T1000 (cell line): ENCODE measurements at regions not wholly inside any gene's neighbourhood (a gene's known extent, or its start where the extent isn't known, plus 50 kb on each side); places are given as distances from the start of the nearest gene placed in this dataset.

Experiments
- DNase-seq: peaks from one replicate; lab custom pipeline; 2025; ENCODE audit warnings: mixed read lengths; lab: John Stamatoyannopoulos, UW

DNA sequence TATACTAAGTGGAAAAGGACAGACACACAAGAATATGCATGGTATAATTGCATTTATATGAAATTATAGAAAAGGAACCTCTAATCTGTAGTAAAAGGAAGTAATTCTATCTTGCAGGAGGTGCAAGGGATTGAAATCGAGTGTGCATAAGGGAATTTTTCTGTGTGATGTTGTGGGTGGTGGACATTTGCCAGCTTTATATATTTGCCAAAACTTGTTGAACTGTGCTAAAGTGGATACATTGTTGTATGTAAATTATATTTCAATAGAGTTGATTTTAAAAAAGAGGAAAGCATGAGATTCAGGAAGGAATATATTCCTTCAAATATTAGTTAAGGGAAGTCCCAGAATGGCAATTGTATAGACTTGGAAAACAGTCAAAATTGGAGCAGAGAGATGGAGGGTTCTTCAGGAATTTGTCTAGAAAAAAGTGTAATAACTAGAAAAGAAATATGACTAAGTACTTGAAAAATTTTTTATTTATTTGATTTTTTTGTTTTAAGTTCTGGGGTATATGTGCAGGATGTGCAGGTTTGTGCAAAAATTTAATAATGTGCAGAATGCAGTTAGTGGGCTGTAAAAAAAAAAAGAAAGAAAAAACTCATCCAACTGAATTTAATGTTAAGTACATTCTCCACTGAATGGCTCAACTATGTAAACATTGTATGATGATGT lies 96.1 kb downstream of the ARL4A start:
- DNase-seq = no peak

DNA sequence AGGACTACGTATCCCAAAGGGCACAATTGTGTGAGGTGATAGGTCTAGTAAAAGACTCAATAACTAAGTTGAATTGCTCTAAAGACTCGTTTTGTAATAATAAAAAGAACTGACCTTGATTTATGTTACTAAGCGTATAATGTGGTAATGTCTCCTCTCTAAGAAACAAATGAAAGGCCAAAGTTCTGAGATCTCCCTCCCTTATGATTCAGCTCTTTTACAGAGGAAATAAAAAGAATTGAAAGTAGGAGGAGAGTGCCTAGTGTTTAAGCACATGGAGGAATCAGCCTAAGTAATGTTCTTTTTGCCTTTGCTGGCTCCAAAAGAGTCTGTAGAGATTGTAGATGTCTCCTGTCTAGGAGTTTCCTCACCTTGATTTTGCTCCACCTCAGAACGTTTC lies 98.0 kb downstream of the ARL4A start:
- DNase-seq = no peak

DNA sequence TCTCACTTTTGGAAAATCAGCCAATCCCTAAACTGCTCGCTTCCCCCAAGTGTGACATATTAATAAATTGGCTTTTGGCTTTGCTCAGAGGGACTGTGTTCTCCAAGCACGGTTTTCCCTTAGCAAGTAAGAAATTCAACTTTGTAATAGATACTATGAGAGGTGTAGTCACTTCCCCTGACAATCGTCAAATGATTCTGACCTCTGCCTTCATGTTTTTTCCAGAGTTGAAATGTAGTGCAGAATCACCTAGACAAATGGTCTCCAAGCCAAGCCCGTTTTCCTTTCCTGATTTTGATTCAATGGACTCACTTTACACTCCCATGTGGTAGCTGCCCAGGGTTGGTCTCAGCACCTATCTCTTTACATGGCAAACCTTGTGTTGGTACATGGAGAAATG lies 99.1 kb downstream of the ARL4A start:
- no peak for DNase-seq

DNA sequence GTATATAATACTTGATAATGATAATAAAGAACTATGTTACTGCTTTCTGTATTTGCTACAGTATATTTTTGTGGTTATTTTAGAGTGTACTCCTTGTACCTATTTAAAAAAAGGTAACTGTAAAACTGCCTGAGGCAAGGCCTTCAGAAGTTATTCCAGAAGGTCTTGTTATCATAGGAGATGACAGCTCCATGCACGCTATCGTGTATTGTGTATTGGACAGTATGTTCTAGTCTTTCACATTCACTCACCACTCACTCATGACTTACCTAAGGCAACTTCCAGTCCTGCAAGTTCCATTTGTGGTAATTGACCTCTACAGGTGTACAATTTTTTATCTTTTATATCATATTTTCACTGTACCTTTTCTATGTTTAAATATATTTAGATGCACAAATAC lies 100.7 kb downstream of the ARL4A start:
- no peak for DNase-seq

DNA sequence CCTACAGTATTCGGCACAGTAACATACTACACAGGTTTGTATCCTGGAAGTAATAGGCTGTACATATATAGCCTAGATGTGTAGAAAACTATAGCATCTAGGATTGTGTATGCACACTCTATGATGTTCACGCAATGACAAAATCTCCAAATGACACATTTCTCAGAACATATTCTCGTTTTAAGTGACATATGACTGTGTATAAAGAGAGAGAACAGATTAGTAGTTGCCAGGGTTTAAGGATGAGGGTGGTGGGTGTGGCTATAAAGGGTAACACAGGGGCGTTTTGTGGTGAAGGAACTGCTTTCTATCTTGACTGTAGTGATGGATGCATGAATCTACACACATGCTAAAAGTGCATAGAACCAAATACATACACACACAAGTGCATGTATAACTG lies 101.2 kb downstream of the ARL4A start:
- no peak for DNase-seq

DNA sequence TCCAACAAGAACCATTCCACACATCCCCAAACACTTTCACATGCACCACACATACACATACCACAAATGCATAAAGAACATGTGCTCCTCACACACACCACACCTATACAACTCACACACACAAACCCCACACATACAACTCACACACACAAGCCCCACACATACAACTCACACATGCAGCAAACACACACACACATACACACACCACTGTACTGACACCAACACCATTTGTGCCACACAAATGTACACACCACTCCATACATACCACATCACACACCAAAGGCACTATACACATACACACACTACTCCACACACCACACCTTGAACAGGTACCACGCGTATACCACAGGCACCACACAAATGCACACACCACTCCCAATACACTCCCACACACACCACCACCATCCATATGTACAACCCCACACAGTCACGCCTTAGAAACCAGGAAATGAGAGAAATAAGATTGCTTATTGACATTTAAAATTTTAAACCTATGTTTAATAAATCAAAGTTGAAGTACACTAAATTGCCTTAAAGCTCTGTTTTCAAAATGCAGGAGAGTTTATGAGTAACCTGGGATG lies 107.4 kb downstream of the ARL4A start:
- no peak for DNase-seq

DNA sequence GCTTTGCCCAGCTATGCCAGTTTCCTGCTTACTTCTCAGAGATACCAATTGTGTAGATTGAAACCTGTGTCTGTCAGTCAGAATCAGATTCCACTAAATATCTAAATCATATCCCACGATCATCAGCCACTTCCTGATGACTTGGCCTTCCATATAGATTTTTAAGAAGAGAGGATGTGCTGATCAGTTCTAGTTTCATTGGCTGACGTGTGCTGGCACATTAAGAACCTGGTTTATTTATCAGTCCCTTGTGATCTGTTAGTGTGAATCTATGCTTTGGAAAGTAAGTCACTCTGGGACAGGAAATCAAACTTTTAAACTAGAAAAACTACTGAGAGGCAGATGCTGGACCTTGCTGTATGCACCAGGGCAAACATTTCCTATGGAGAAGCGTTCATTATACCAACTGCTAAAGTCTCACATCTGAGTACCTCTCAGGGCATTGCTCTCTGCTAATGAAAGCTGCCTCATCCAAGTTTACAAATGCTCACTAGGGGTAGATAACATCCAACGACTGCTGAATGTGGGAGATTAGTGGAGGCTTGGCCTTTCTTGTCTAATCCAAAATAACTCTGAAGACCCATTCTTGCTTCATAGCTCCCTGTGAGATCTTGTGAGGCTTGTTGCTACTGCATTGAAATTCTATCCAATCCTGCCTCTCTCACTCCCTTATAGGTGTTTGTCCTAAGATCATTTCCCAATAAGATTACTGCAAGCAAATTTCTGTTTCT lies 109.1 kb downstream of the ARL4A start:
- no peak for DNase-seq

DNA sequence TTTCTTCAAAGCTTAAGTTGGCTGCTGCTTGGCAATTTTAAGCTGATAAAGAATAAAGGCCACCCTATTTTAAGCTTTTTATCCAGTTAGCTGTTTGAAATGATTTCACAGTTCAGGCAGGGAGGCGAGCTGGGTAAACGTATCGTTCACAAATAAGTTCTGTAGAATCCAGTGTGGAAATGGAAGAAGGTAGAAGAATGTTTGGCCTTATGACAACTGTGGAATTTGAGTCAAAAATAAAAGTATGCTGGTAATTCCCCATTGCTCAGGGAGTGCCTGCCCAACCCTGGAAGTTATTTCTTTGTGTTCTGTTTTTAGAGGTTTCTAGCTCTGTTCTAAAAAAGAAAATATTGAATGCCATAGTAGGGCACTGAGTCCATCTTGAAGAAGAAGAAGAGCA lies 113.1 kb downstream of the ARL4A start:
- no peak for DNase-seq

DNA sequence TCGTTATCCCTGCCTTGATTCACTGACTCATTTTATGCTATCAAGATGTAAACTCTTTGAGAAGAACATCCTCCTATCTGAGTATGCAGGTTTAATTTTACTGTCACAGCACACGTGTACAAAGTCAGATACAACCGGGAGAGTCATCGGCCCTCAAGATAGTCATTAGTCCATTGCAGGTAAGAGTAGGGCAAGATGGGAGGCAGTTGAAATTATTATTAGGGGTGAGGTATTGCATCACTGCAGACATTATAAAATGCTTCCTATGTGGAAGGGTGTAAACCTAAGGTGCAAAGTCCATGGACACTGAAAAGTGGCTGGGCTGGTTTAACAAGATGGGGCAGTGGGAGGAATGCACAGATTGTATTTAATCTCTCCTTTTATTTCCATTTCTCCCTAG lies 113.7 kb downstream of the ARL4A start:
- DNase-seq = no peak

DNA sequence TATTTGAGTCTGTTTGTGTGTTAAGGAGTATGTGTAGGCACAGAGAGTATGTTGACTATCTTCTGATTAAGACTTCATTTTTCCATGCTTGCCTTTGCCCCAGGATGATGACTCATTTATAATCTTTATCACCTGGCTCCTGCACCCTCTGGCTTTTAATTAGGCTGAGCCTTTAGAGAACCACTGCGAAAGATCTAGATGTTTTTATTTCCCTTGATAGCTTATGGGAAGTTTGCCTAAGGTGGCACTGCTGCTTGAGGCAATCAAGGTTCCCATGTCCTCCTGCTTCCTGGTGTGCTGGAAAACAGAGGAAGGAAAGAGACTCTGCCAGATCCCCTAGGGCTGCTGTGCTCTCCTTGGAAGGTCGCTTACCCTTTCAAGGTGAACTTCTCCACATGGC lies 114.6 kb downstream of the ARL4A start:
- no peak for DNase-seq

DNA sequence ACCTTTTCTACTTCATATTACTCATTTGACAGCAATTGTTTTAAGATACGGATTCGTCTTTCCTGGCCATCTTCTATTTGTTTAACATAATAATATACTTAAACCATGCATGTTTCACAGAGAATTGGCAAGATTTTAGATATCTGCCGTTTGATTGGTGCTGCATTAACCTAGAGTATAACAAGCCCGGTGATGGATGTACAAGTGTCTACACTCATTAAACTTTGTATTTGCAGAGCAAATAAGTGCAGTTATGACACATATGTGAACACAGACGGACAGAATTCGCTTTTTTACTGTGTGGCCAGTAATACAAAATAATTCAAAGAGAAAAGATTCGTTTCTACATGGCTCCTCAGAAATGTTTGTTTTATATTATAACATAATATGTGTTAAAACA lies 116.1 kb downstream of the ARL4A start:
- no peak for DNase-seq

DNA sequence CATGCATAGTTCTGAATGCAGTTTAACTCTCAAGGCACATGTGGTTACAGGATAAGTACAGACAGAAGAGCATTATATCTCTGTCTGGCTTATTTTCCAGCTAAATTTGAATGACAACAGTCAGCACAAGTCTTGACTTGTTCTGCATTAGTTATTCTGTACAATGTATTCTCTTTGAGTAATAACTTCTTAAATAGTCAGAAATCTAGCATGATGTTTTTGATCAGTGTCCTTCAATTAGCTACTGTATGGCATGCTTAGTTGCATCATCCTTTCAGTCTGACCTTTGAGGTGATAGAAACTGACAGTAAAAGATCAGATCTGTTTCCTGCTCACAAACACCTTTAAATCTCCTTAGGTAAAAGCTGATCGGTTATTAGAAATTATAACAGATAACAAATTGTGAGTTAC lies 118.1 kb downstream of the ARL4A start:
- DNase-seq = no peak

DNA sequence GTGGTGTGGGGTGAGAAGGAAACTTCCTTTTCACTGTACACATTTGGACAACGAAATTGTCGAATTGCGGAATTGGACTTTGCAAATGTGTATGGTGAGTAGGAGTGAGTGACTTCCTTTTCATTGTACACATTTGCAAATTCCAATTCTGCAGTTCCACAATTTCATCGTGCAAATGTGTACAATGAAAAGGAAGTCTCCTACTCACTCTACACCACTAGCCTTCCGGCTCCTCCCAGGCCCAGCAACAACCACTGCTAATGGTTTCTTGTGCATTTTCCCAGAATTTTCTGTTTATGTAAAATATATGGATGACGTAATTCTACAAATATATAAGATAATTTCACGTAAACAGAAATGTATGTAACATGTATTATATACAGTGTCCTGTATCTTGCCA lies 118.5 kb downstream of the ARL4A start:
- no peak for DNase-seq

DNA sequence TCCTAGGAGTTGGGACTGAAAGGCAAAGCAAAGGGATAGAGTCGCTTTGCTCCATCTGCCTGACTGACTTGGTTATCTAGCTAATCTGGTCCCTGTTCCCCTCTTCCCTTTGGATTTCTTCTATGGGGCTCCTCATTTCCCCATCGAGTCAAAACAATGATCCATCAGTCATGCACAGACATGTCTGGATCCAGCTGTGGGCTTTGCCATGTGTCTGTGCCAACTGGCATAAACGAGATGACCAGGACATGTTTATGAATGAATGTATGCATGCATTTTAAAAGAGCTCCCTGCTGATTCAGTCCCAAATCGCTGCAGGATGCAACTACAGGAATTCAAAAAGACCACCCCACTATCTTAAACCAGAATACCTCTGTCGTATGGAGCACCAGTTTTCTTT lies 122.0 kb downstream of the ARL4A start:
- no peak for DNase-seq

DNA sequence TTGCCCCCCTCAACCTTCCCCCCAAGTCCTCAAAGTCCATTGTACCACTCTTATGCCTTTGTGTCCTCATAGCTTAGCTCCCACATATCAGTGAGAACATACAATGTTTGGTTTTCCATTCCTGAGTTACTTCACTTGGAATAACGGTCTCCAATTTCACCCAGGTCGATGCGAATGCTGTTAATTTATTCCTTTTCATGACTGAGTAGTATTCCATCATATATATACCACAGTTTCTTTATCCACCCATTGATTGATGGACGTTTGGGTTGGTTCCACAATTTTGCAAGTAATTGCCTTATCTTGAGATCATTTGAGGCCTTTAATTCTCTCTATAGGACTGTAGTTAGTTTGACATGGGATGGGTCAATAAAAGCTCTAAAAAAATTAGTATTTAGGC lies 124.7 kb downstream of the ARL4A start:
- DNase-seq = no peak

DNA sequence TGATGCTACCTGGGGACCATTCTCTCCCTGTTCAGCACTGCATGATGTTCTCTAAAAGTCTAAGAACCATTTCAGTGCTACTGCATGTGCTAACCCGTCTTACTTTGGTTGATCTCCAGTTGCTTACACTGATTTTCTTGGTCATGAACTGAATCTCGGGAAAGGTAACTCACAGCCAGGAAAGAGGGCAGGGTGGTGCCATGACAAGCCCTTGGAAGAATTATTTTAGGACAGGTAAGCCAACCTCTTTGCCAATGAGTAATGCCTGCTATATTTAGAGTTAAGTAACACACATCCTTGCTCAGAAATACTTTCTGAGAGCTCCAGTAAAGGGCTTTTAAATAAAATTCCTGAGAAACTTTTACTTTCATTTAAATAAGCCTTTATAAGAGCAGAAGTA lies 126.7 kb downstream of the ARL4A start:
- no peak for DNase-seq

DNA sequence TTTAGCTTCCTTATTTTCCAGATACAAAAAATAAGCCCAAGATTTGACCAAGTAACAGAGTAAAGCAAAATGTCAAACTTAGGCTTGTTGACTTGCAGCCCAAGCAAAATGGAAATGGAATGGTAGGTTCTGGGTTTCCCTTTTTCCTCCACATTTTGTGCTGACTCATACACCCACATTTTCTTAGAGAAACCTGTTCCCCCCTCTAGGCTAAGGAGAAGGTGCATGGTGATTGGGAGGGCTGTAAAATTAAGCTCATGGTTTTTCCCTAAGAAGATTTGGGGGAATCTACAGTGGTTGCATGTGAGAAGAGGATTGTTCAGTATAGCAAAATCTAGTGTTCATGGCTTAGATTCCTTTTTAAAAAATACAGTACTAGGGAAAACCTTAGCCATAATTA lies 127.4 kb downstream of the ARL4A start:
- DNase-seq = no peak

DNA sequence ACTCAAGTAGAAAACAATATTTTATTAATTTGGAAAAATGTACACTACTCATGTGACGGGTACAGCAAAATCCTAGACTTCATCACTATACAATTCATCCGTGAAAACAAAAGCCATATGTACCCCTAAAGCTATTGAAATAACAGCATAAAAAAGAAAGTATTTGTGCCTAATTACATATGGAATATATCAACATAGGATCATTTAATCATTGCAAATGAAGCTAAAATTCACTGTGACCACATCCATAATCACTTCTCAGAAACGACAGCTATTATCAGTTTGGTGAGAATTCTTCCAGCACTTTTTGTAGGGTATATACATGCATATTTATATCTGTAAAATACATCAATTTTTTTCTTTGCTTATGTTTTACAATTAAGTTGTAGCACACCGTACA lies 128.0 kb downstream of the ARL4A start:
- no peak for DNase-seq

DNA sequence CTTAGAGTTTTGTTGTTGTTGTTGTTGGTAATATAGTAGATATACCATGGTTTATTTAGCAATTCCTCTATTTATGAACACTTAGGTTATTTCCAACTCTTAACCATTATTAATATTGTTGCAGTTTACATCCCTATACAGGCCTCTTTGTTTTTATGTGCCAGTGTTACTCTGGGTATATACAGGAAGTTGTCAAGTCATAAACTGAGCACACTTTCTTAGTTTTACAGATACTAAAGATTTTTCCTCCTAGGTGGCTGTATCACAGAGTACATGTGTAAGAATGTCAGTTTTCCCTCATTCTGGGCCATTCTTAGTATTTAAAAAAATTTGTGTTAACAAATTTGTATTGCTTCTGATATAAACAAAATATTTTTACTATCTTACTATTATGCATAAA lies 128.4 kb downstream of the ARL4A start:
- DNase-seq = no peak

DNA sequence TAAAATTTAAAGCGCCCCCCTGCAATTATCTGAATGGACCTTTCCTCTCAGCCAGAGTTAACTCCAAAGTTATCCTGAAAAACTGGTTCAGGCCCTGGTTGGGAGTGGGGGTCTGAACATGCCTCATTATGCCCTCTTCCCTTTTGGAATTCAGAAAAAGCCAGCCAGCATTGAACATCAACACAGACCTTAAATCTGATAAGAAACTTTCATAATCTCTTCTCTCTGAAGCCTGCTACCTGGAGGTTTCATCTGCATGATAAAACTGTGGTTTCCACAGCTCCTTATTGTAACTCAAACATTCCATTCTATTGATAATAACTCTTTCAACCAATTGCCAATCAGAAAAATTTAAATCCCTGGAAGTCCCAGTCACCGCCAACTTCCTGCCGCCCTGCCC lies 133.3 kb downstream of the ARL4A start:
- DNase-seq = no peak

DNA sequence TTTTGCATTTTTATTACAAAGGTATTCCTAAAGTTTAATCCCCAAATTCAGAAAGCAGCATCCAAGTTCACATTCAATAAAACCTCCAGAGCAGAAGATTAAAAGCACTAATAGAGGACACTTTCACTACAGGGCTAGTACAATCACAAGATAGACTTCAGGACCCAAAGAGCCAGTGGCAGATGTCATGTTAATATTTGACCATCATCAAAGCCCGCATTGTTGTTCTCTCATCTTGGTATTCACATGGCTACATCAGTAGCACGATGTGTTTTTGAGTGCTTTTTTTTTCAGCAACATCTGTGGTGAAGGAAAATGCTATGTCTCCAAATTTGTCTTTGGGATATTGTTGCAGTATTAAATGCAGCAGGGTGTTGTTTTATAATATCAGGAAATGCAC lies 134.3 kb downstream of the ARL4A start:
- no peak for DNase-seq

DNA sequence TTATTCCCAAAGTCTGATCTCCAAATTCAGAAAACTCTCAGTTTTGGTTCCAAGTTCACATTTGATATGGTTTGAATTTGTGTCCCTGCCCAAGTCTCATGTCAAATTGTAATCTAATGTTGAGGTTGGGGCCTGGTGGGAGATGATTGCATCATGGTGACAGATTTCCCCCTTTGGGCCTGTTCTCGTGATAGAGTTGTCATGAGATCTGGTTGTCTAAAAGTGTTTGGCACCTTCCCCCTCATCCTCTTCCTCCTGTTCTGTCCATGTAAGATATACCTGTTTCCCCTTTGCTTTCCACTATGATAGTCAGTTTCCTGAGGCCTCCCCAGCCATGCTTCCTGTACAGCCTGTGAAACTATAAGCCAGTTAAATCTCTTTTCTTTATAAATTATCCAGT lies 138.6 kb downstream of the ARL4A start:
- no peak for DNase-seq

DNA sequence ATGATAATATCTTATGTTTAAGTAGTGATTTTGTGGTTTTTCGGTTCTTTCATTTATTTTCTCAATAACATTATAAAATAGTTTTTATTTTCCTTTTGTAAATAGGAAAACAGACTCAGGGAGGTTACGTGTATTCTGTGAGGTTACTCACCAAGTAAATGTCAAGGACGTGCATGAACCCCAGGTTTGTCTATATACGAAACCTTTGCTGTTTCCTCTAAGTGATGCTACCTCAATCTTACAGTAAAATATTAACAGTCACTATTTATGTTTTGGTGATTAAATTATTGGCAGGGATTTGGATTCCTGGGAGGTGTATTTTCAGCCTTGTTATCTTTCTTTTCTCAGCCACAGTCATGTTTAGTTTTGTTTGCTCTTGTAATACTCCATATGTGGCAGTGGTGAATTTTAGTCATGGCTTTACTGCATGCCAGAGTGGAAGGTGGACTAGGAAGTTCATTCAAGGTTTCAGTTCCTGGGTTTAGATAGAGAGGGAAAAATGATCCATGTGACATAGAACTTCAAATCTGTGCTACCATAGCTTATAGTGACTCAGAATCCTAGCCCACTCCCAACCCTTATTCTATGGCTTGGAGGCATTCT lies 139.9 kb downstream of the ARL4A start:
- DNase-seq = no peak
